ENCODE measurements at regions not wholly inside any gene's neighbourhood (a gene's known extent, or its start where the extent isn't known, plus 50 kb on each side); places are given as distances from the start of the nearest gene placed in this dataset.

- Mint-ChIP-seq H3K9me3 (ENCODE audit: unreplicated experiment) (no peaks in the 10 kb centered on the region), H3K36me3 (ENCODE audit: low read depth, unreplicated experiment) (peaks cover 2% of the 10 kb centered on the region), H3K4me1 (ENCODE audit: low read depth, unreplicated experiment) (no peaks in the 10 kb centered on the region), H3K27me3 (ENCODE audit: low read depth, unreplicated experiment) (peaks cover 3% of the 10 kb centered on the region), H3K4me3 (ENCODE audit: unreplicated experiment) (no peak overlapping the region), H3K27ac (ENCODE audit: unreplicated experiment) (no peak overlapping the region)
- Histone ChIP-seq H3K4me3 (ENCODE audit: insufficient read depth, low read depth, low read length) (no peak overlapping the region), H3K9ac (ENCODE audit: low read length) (no peak overlapping the region), H3K27me3 (ENCODE audit: insufficient read depth, low read length) (no peaks in the 10 kb centered on the region), H2AFZ (ENCODE audit: low read depth, low read length) (no peak overlapping the region), H3K27ac (ENCODE audit: low read depth, low read length) (no peak overlapping the region), H3K79me2 (ENCODE audit: insufficient read depth, low read length) (no peaks in the 10 kb centered on the region), H3K36me3 (ENCODE audit: insufficient read depth, low read length) (no peaks in the 10 kb centered on the region), H3K4me1 (ENCODE audit: insufficient read depth, low read length) (no peaks in the 10 kb centered on the region), H4K20me1 (ENCODE audit: insufficient read depth, low read length) (no peaks in the 10 kb centered on the region), H3K9me3 (ENCODE audit: insufficient read depth, low read depth, low read length) (peaks cover 2% of the 10 kb centered on the region), H3K4me2 (ENCODE audit: low read length) (no peak overlapping the region)
- FAIRE-seq (no peak), DNase-seq (ENCODE audit: low read depth) (no peak)
- TF ChIP-seq, protein P1, sequence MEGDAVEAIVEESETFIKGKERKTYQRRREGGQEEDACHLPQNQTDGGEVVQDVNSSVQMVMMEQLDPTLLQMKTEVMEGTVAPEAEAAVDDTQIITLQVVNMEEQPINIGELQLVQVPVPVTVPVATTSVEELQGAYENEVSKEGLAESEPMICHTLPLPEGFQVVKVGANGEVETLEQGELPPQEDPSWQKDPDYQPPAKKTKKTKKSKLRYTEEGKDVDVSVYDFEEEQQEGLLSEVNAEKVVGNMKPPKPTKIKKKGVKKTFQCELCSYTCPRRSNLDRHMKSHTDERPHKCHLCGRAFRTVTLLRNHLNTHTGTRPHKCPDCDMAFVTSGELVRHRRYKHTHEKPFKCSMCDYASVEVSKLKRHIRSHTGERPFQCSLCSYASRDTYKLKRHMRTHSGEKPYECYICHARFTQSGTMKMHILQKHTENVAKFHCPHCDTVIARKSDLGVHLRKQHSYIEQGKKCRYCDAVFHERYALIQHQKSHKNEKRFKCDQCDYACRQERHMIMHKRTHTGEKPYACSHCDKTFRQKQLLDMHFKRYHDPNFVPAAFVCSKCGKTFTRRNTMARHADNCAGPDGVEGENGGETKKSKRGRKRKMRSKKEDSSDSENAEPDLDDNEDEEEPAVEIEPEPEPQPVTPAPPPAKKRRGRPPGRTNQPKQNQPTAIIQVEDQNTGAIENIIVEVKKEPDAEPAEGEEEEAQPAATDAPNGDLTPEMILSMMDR (IDR thresholded peaks at IDR 0.05; ENCODE audit: insufficient read depth, low read depth, low read length), result no peak
- no peak for TF ChIP-seq EZH2 (IDR thresholded peaks at IDR 0.05; ENCODE audit: insufficient read depth, low read length)
Measured at GRCh38 chr7:52074071-52074470, 757.5 kb upstream of the COBL start.

GRCh38 chr7:52071744-52072143, 755.1 kb upstream of the COBL start:
- peaks cover 2% of the 10 kb centered on the region for H3K9me3 ChIP-seq (ENCODE audit: insufficient read depth, low read depth, low read length)
- peaks cover 3% of the 10 kb centered on the region for H3K27me3 Mint-ChIP-seq (ENCODE audit: low read depth, unreplicated experiment)
- no peaks in the 10 kb centered on the region for H3K9me3 Mint-ChIP-seq (ENCODE audit: unreplicated experiment)
- H3K27ac ChIP-seq (ENCODE audit: low read depth, low read length), result no peak overlapping the region
- FAIRE-seq, result no peak
- H3K4me1 Mint-ChIP-seq (ENCODE audit: low read depth, unreplicated experiment), result no peaks in the 10 kb centered on the region
- no peaks in the 10 kb centered on the region for H3K4me1 ChIP-seq (ENCODE audit: insufficient read depth, low read length)
- no peak overlapping the region for H3K4me3 Mint-ChIP-seq (ENCODE audit: unreplicated experiment)
- DNase-seq (ENCODE audit: low read depth), result no peak
- peaks cover 2% of the 10 kb centered on the region for H3K36me3 Mint-ChIP-seq (ENCODE audit: low read depth, unreplicated experiment)
- H3K9ac ChIP-seq (ENCODE audit: low read length), result no peak overlapping the region
- no peaks in the 10 kb centered on the region for H3K27me3 ChIP-seq (ENCODE audit: insufficient read depth, low read length)
- TF ChIP-seq EZH2 (IDR thresholded peaks at IDR 0.05; ENCODE audit: insufficient read depth, low read length), result no peak
- TF ChIP-seq, protein P1 (IDR thresholded peaks at IDR 0.05; ENCODE audit: insufficient read depth, low read depth, low read length), result no peak
- H2AFZ ChIP-seq (ENCODE audit: low read depth, low read length), result no peak overlapping the region
- no peaks in the 10 kb centered on the region for H3K36me3 ChIP-seq (ENCODE audit: insufficient read depth, low read length)
- no peak overlapping the region for H3K27ac Mint-ChIP-seq (ENCODE audit: unreplicated experiment)
- no peaks in the 10 kb centered on the region for H4K20me1 ChIP-seq (ENCODE audit: insufficient read depth, low read length)
- H3K79me2 ChIP-seq (ENCODE audit: insufficient read depth, low read length), result no peaks in the 10 kb centered on the region
- H3K4me3 ChIP-seq (ENCODE audit: insufficient read depth, low read depth, low read length), result no peak overlapping the region
- H3K4me2 ChIP-seq (ENCODE audit: low read length), result no peak overlapping the region

DNA sequence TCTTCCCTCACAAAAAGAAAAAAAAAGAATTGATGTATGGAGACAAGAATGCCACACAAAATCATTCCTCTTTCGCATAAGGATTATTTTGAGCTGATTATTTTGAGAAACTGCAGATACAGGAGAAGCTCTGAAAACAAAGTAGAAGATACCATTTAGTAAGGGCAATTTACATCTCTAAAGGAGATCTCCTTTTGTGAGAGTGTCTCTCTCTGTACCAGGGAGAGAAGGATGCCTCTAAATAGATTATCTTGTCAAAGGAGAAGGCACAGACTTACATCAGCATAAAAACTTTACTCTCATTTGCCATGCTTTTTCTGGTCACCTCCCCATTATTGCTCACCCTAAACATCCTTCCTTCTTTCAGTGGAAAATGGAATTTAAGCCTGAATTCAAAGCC, 747.9 kb upstream of the COBL start:
- Mint-ChIP-seq H3K27ac (ENCODE audit: unreplicated experiment) (no peak overlapping the region), H3K4me3 (ENCODE audit: unreplicated experiment) (no peak overlapping the region), H3K27me3 (ENCODE audit: low read depth, unreplicated experiment) (no peaks in the 10 kb centered on the region), H3K9me3 (ENCODE audit: unreplicated experiment) (no peaks in the 10 kb centered on the region), H3K36me3 (ENCODE audit: low read depth, unreplicated experiment) (no peaks in the 10 kb centered on the region), H3K4me1 (ENCODE audit: low read depth, unreplicated experiment) (no peaks in the 10 kb centered on the region)
- Histone ChIP-seq H3K4me1 (ENCODE audit: insufficient read depth, low read length) (no peaks in the 10 kb centered on the region), H2AFZ (ENCODE audit: low read depth, low read length) (no peak overlapping the region), H4K20me1 (ENCODE audit: insufficient read depth, low read length) (no peaks in the 10 kb centered on the region), H3K9me3 (ENCODE audit: insufficient read depth, low read depth, low read length) (no peaks in the 10 kb centered on the region), H3K36me3 (ENCODE audit: insufficient read depth, low read length) (no peaks in the 10 kb centered on the region), H3K79me2 (ENCODE audit: insufficient read depth, low read length) (no peaks in the 10 kb centered on the region), H3K27ac (ENCODE audit: low read depth, low read length) (no peak overlapping the region), H3K4me2 (ENCODE audit: low read length) (no peak overlapping the region), H3K9ac (ENCODE audit: low read length) (no peak overlapping the region), H3K4me3 (ENCODE audit: insufficient read depth, low read depth, low read length) (no peak overlapping the region), H3K27me3 (ENCODE audit: insufficient read depth, low read length) (no peaks in the 10 kb centered on the region)
- DNase-seq (ENCODE audit: low read depth) (no peak), FAIRE-seq (no peak)
- TF ChIP-seq, protein P1 (IDR thresholded peaks at IDR 0.05; ENCODE audit: insufficient read depth, low read depth, low read length), result no peak
- no peak for TF ChIP-seq EZH2 (IDR thresholded peaks at IDR 0.05; ENCODE audit: insufficient read depth, low read length)

Data from astrocyte (in vitro differentiated cells and primary cell).